GM12801 (cell line): ENCODE measurements at regions not wholly inside any gene's neighbourhood (a gene's known extent, or its start where the extent isn't known, plus 50 kb on each side); places are given as distances from the start of the nearest gene placed in this dataset.

Source experiments
- TF ChIP-seq, protein P1 (sequence below): IDR thresholded peaks from one replicate; pipeline ENCODE4 v1.5.1; 2011; ENCODE audit warnings: control low read depth; ENCODE audit not compliant: insufficient read length; ENCODE audit errors: extremely low read depth

DNA sequence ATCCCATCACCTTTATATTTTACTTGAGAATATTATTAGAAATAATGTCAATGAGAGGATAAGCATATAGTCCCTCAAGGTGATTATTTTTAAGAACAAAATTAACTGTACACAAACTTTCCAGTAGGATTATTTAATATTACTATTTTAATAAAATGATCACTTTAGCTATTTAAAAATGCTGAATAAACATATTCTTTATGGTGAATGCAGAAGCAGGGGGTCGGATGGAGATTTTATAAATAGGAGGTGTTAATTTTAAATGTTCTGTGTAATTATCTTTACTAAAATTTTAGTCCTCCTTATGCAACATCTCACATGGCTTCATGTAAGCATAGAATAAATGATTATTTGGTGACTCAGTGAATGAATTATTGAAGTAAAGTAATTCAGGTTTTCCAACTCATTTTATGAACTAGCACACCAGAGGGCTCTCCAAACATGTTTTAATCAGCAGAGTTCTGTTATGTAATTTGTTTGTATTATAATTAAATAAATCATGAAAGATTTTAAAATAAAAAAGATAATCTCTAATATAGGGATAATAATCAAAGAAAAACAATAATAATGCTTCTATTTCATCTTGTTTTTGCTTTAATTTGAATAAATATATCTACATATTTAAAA lies 1635.2 kb downstream of the EFNB2 start:
- TF ChIP-seq, protein P1, sequence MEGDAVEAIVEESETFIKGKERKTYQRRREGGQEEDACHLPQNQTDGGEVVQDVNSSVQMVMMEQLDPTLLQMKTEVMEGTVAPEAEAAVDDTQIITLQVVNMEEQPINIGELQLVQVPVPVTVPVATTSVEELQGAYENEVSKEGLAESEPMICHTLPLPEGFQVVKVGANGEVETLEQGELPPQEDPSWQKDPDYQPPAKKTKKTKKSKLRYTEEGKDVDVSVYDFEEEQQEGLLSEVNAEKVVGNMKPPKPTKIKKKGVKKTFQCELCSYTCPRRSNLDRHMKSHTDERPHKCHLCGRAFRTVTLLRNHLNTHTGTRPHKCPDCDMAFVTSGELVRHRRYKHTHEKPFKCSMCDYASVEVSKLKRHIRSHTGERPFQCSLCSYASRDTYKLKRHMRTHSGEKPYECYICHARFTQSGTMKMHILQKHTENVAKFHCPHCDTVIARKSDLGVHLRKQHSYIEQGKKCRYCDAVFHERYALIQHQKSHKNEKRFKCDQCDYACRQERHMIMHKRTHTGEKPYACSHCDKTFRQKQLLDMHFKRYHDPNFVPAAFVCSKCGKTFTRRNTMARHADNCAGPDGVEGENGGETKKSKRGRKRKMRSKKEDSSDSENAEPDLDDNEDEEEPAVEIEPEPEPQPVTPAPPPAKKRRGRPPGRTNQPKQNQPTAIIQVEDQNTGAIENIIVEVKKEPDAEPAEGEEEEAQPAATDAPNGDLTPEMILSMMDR = no peak

DNA sequence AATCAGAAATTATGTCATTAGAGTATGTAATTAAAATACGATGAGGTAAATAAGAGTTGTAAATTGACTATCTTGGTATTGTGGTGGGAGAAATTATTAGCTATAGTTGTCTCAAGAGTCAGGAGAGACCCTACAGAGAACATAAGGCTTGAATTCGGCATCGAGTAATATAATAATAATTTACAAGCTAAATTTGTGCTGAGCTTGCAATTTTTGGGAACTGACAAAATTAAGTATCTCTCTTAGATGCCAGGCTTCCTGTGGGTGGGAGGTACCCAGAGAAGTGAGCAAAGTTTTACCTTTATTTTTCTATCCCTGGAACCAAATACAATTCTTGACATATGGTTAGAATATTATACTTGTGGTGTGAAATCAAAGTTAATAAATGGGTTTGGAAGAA lies 1637.0 kb downstream of the EFNB2 start:
- TF ChIP-seq, protein P1 = no peak

DNA sequence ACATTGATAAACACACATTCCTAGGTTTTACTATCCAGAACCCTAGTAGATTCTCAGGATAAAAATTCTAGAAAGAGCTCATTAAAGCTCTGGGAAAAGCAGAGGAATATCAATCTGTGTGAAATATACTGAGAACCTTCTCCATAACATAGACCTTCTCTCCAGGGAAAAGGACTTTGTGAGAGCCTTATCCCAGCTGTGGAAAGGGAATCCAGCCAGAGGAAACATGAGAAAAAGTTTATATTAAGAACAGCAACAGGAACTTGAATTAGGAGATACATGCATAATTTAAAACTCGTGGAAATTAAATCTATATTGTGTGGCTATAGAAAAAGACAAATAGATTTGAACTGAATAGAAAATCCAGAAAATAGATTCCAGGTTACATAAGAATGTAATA lies 1639.9 kb downstream of the EFNB2 start:
- TF ChIP-seq, protein P1 = no peak

DNA sequence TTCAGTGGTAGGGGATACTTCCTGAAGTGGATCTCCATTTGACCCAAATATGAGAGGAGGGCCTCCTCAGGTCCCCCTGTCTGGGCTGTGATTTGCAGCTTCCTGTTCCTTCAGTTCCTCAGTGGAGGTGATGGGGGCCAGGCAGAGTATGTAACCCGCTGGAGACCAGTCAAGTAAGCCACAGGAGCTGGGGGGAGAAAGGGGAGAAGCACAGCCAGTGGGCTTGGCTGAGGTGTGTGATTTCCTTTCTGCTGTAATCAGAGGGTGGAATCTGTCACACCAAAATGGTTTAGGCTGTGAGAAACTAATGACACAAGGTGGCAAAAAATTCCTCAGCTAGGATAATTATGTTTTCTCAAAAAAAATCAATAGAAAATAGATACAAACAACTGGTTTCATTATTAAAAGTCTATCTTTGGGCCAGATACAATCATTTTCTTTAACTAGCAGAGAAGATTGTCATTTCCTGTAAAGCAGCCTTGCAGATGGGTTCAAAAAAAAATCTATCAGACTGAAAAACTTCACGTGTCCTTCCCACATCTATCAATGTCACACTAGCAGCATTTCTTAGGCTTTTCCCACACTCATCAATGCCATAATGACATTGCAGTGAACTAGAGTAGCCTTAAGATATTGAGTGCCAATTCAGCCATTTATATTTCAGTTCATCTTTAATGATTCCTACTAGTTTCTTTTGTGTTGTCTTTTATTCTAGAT lies 1660.3 kb downstream of the EFNB2 start:
- TF ChIP-seq, protein P1 = no peak

DNA sequence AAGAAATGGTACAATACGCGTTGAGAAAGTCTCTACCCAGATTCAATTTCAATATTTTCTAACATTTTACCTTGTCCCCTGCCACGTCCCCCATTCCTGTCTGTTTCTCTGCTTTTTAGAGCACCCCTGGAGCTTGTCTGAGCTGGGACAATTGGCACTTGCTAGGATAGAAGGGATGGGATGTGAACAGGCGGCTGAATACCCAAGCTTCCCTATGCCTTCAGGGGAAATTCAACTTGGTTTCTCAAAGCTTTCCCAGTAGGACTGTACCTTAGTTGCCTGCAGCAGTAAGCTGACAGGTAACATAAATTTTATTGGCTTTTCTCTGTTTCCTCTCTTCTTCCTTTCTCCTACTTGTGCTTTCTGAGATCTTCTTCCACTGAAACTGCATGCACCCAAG lies 1663.3 kb downstream of the EFNB2 start:
- TF ChIP-seq, protein P1 = no peak

DNA sequence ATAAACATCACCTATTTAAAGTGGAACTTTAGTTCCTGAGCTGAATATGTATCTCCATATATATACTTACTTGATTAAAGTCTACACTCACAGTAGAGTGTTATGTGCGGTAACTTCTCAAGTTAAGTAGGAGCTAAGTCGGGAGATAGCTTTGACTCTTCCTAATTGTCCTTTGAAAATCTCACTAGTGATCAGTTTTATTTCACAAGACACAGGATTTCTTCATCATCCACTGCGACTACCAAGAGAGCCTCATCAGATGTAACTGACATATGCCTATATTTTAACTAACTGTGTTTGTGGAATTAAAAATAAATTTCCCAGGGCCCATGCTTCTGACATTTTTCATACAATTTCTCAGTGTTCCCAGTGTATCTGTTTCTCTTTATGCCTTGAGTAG lies 1664.0 kb downstream of the EFNB2 start:
- TF ChIP-seq, protein P1 = no peak

DNA sequence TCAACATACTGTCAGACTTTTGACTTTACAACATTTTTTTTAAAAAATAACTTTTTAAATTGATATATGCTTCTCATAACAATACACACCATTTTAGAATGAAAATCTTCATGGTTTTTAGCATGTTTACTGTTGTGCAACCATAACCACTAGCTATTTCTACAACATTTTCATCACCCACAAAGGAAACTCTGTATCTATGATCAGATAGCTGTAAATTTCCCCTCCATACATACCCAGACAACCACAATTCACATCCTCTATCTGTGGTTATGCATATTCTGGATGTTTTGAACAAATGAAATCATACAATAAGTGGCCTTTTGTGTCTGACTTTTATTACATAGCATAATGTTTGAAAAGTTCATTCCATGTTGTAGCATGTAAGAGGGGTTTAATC lies 1666.0 kb downstream of the EFNB2 start:
- TF ChIP-seq, protein P1 = no peak
